Head of caudate nucleus (tissue), 42 donors: ENCODE measurements at regions not wholly inside any gene's neighbourhood (a gene's known extent, or its start where the extent isn't known, plus 50 kb on each side); places are given as distances from the start of the nearest gene placed in this dataset.
A peak's percentile ranks its signal among the peaks of the same experiment; 100 is the strongest.

Experiments used
- DNase-seq, 42 donors: peaks; one replicate each; pipeline versions ENCODE4 v3.0.0 to v3.0.0-alpha.2; 2020 to 2021; ENCODE audit warnings: mixed read lengths in 7 of 42
- intact Hi-C: fragments of 100-400 bp; cut with DNase I; formaldehyde crosslinking; loops from one replicate; pipeline ENCODE4 v1.15.0; 2022

GRCh38 chr12:97899956-97900355 lies 437.4 kb downstream of the RMST start:
- intact Hi-C loops = no loop called here

GRCh38 chr12:97903356-97903755 lies 440.8 kb downstream of the RMST start:
- no peak for DNase-seq
- intact Hi-C loops = no loop called here

More at GRCh38 chr12:97899956-97900355, 437.4 kb downstream of the RMST start:
- no peak for DNase-seq

GRCh38 chr12:97907504-97907903 lies 444.9 kb downstream of the RMST start:
- intact Hi-C loops = no loop called here
- no peak for DNase-seq

- intact Hi-C loops = no loop called here
- no peak for DNase-seq
These were observed 448.0 kb downstream of the RMST start for GRCh38 chr12:97910559-97910958.

- DNase-seq = no peak
These were observed 450.3 kb downstream of the RMST start for GRCh38 chr12:97912943-97913342.

GRCh38 chr12:97921979-97922722 lies 459.5 kb downstream of the RMST start:
- intact Hi-C loops = no loop called here
- DNase-seq = no peak

More at GRCh38 chr12:97912943-97913342, 450.3 kb downstream of the RMST start:
- intact Hi-C loops = no loop called here

- intact Hi-C loops = no loop called here
- no peak for DNase-seq
These were observed 460.9 kb downstream of the RMST start for GRCh38 chr12:97923546-97923945.

GRCh38 chr12:97924122-97924521 lies 461.5 kb downstream of the RMST start:
- intact Hi-C loops = no loop called here
- no peak for DNase-seq

GRCh38 chr12:97927977-97928376 lies 465.4 kb downstream of the RMST start:
- no peak for DNase-seq
- intact Hi-C loops = no loop called here

GRCh38 chr12:97936165-97936564 lies 473.6 kb downstream of the RMST start:
- intact Hi-C loops = no loop called here
- DNase-seq = no peak

- peak in 3 of 42 donors; percentile 5 to 25 (median 16) for DNase-seq
- intact Hi-C loops = no loop called here
These were observed 475.4 kb downstream of the RMST start for GRCh38 chr12:97938031-97938430.

GRCh38 chr12:97939156-97939555 lies 476.6 kb downstream of the RMST start:
- intact Hi-C loops = no loop called here
- DNase-seq = no peak

- DNase-seq = no peak
- intact Hi-C loops = no loop called here
These were observed 477.5 kb downstream of the RMST start for GRCh38 chr12:97940105-97940504.

- intact Hi-C loops = no loop called here
- no peak for DNase-seq
These were observed 478.0 kb downstream of the RMST start for GRCh38 chr12:97940629-97941028.

- no peak for DNase-seq
- intact Hi-C loops = no loop called here
These were observed 479.2 kb downstream of the RMST start for GRCh38 chr12:97941686-97942354.

GRCh38 chr12:97943359-97943758 lies 480.8 kb downstream of the RMST start:
- no peak for DNase-seq
- intact Hi-C loops = no loop called here

GRCh38 chr12:97944576-97944975 lies 482.0 kb downstream of the RMST start:
- no peak for DNase-seq
- intact Hi-C loops = no loop called here

- no peak for DNase-seq
- intact Hi-C loops = no loop called here
These were observed 484.1 kb downstream of the RMST start for GRCh38 chr12:97946701-97947100.

GRCh38 chr12:97948591-97948990 lies 486.0 kb downstream of the RMST start:
- intact Hi-C loops = no loop called here

GRCh38 chr12:97951239-97951638 lies 488.6 kb downstream of the RMST start:
- intact Hi-C loops = no loop called here
- DNase-seq = no peak

More at GRCh38 chr12:97948591-97948990, 486.0 kb downstream of the RMST start:
- DNase-seq = no peak

- intact Hi-C loops = no loop called here
- no peak for DNase-seq
These were observed 489.1 kb downstream of the RMST start for GRCh38 chr12:97951717-97952116.
